HPDE6-E6E7 (cell line): ENCODE measurements at regions not wholly inside any gene's neighbourhood (a gene's known extent, or its start where the extent isn't known, plus 50 kb on each side); places are given as distances from the start of the nearest gene placed in this dataset.

Experiments used
- DNase-seq: peaks from one replicate; pipeline ENCODE4 v3.0.0; 2011; ENCODE audit warnings: missing footprints; ENCODE audit errors: extremely low spot score

- DNase-seq, result no peak
These were observed 213.0 kb downstream of the PDCD6IP start for GRCh38 chr3:34011171-34012101.

DNA sequence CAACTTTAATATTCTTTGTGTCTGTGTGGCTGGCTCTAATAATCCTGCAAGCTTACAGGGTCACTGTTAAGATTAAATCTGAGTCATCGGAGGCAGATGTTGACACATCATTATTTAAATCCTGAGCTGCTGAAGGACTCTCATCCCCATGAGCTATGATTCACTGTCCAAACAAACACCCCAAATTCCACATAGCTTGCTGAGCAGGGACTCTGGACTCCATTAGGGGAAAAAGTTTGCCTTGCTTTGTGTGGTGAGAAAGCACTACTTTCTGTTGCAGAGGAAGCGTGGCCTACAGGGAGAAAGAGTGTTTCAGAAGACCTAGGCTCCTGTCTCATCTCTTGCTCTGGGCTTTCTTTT lies 213.7 kb downstream of the PDCD6IP start:
- peak; percentile 71 for DNase-seq

DNA sequence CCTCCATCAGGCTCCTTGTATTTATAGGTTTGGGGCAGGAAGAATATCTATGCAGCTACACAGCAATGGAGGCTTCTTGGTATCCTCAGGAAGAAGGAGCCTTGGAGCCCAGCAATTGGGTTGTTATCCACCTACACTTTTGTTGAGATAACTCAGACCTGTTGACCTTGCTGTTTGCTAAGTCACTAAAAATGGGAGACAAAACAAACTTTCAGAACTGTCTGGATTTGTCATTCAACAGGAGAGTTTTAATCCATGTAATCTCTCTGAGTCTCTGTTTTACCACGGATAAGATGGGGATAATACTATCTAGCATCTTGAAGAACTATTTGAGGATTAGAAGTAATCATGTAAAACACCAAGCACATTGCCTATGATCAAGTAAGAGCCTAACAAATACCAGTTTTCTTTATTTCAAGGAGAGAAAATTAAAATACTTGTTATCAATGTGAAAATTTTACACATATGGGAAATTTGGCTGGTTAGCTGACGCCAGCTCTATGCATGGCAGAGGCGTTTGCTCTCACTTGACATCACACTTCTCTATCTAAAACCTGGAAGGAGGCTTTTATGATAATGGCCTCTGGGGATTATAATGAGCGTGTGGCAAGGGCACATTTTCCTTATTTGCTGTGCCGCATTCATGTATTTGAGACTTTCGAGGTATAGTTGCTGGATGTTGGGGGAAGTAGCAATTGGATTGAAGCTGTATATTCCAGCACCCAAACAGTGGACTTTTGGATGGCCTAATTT lies 215.6 kb downstream of the PDCD6IP start:
- DNase-seq, result no peak

GRCh38 chr3:34015204-34016142 lies 217.0 kb downstream of the PDCD6IP start:
- no peak for DNase-seq

- peak; percentile 38 for DNase-seq
These were observed 218.6 kb downstream of the PDCD6IP start for GRCh38 chr3:34016925-34017587.

GRCh38 chr3:34017757-34018156 lies 219.3 kb downstream of the PDCD6IP start:
- no peak for DNase-seq

DNA sequence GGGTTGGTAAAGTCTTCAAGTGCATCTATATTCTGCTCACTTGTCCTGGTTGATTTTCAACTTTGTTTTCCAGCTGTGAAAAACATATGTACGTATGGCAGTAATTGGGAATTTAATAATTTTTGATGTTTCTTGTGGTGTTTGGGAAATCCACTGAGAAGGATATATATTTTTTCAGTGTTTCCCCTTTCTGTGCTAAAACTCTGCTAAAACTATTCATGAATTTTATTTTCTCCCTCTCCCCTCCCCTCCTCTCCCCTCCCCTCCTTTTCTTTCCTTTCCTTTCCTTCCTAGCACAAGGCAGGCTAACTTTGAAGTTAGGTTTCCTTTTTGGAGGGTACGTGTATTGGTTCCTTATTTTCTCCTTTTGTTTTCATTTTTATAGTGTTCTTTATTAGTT lies 220.7 kb downstream of the PDCD6IP start:
- DNase-seq, result no peak

DNA sequence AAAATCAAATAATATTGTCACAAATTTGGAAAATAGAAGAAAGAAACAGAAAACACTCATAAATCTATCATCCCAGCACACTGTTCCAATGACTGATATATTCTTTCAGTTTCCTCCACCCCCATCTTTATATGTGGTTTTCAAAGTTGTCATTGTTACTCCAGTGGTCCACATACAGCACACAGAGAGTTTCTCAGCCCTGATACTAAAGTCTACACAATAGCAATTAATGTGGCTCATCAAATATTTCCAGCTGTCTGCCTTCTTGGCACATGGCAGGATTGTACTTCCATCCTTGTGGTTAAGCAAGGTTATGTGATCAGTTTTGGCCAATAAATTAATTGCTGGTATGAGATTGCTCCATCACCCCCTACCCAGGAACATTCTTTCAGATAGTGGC lies 221.7 kb downstream of the PDCD6IP start:
- no peak for DNase-seq

GRCh38 chr3:34020726-34021680 lies 222.6 kb downstream of the PDCD6IP start:
- DNase-seq, result no peak

DNA sequence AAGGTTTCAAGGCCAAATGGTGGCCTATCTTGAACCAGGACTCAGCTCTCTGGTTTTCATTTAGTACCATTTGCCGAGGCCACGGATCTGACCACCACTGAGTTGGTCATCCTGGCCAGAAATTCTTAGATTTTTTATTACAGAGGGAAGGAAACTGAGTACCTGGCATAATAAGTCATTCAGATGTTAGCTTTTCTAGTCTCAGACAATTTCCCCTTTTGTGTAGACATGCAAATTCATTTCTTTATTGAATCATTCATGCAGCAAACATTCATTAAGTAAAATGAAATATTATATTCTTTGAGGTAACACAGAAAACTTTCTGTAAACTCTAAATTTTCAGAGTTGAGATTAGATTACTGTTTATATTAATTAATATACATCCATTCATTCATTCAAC lies 223.7 kb downstream of the PDCD6IP start:
- no peak for DNase-seq

GRCh38 chr3:34024447-34025240 lies 226.2 kb downstream of the PDCD6IP start:
- no peak for DNase-seq

DNA sequence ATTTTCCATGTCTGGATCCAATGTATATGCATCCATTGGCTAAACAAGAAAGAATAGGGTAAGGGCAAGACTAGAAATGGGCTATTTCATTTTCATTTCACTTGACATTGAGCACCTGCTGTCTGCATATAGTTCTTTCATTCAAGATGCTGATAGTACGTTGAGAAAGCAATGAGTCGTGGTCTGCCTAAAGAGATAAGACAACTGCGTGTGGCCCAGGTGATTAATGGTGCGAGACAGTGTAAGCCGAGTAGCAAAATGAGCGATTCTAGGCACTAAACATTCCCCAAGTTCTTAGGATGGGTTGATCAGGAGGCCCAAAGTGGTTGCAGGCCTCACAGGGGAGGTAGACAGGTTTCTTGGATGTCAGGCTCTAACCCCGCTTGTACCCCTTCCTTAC lies 235.4 kb downstream of the PDCD6IP start:
- DNase-seq, result no peak

DNA sequence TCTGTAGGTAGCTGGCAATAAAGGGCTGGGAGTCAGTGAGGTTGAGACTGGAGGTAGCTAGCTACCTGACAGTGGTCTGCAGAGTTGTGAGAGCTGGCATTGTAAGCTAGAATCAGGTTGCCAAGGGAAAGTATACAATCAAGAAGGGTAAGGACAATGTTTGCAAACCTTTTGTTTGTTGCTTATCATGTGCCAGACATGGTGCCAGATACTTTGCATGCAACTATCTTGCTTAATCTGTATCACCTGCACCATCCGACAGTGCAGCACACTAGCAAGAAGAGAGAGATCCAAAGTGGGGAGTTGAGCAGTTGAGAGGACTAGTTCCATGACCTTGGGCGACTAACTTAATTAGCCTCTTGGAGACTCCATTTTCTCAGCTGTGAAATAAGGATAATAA lies 236.4 kb downstream of the PDCD6IP start:
- DNase-seq, result no peak

DNA sequence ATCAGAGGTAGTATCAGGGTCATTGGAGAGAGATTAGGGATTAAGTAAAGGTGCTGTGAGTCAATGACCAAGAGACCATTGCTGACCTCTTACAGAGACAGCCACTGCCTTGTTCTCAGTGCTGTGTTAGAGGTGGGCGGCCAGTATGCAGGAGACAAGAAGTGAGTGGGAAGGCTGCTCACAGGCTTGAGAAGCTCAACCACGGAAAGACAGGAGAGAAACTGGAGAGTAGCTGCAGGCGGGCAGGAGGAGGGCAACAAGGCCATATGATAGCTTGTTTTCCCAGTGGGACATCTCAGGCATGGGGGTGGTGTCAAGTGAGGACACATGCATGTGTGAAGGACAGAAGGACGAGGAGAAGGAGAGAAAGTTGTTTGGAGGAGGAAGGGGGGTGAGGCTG lies 237.3 kb downstream of the PDCD6IP start:
- no peak for DNase-seq

DNA sequence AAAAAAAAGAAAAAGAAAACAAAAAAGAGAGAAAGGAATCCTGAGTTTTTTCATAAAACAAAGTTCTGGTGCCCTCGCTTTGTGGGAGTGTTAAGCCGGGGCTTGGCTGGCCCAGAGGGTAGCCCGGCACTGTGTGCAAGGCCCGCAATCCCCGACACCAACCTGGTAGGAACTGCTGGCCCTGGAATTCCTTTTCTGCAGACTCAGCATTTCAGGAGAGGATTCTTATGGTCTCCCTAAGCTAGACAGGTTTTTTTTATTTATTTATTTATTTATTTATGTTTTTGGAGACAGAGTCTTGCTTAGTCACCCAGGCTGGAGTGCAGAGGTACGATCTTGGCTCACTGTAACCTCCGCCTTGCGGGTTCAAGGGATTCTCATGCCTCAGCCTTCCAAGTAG lies 238.8 kb downstream of the PDCD6IP start:
- DNase-seq, result no peak

DNA sequence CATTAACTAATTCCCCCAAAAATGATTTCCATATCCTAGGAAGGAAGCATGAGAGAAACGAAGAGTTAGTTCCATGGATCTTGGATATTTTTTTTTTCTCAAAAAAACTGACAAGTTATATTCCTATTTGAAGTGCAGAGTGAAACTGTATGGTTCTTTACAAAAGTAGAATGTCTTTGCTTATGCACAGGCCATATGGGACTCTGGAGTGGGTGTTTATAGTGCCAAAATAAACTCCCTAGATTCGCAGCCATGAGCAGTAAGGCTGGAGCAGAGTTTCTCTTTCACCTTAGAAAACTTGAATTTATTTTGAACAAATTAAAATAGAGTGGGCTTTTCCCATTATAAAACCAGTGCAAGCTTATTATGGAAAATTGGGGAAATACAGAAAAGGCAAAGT lies 239.7 kb downstream of the PDCD6IP start:
- DNase-seq, result no peak

DNA sequence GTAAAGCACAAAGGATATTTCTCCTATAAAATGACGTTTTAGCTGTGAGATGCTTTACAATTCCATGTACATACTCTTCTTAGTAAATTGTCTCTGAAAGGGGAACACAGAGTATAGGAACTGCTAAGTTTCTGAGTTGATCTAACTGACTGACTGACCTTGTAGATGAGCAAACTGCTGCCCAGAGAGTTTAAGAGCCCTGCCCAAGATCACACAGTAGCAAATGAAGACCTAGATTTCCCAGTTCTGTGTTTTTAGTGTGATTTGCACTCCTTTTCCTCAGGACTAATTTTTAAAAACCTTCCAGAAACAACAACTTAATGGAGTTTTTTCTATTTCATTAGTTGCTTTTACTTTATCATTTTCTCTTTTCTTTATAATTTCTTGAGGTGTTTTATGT lies 247.7 kb downstream of the PDCD6IP start:
- DNase-seq, result no peak

GRCh38 chr3:34053626-34054025 lies 255.2 kb downstream of the PDCD6IP start:
- no peak for DNase-seq

DNA sequence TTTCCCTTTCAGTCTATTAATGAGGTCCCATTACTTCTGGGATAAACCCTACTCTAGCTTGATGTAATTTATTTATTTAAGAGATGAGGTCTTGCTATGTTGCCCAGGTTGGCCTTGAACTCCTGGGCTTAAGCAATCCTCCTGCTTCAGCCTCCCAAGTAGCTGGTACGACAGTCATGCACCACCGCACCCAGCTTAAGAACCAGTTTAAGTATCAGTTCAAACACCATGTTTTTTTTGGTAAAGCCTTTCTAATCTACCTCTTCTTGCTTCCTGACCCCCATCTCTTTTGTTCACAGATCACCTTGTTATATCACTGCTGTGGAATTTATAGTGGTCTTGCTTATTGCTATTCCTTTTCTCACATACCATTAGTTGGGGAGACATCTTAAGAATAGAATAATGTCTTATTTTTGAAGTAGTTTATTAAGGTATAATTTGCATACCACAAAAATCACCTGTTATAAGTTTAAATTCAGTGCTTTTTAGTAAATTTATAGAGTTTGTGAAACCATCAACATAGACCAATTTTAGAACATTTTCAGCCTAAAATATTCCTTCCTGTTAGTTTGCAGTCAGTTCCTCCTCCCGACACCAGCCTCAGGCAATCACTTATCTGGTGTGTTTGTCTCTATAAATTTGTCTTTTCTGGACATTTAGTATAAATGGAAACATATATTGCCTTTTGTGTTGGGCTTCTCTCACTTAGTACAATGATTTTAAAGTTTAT lies 257.9 kb downstream of the PDCD6IP start:
- no peak for DNase-seq
